KG1 (cell line): ENCODE measurements at regions not wholly inside any gene's neighbourhood (a gene's known extent, or its start where the extent isn't known, plus 50 kb on each side); places are given as distances from the start of the nearest gene placed in this dataset.
"Not testable (repeated sequence)": the region's sequence is repeated elsewhere in the genome, so short reads cannot be mapped to it uniquely, and the experiment has no call there.

ENCODE experiments used
- DNase-seq: peaks from one replicate; lab custom pipeline; 2025; lab: John Stamatoyannopoulos, UW

- no peak for DNase-seq
These were observed 119.5 kb upstream of the SNRPN start for GRCh38 chr15:24835301-24835700.

- DNase-seq, result no peak
These were observed 106.7 kb upstream of the SNRPN start for GRCh38 chr15:24848050-24848449.

DNA sequence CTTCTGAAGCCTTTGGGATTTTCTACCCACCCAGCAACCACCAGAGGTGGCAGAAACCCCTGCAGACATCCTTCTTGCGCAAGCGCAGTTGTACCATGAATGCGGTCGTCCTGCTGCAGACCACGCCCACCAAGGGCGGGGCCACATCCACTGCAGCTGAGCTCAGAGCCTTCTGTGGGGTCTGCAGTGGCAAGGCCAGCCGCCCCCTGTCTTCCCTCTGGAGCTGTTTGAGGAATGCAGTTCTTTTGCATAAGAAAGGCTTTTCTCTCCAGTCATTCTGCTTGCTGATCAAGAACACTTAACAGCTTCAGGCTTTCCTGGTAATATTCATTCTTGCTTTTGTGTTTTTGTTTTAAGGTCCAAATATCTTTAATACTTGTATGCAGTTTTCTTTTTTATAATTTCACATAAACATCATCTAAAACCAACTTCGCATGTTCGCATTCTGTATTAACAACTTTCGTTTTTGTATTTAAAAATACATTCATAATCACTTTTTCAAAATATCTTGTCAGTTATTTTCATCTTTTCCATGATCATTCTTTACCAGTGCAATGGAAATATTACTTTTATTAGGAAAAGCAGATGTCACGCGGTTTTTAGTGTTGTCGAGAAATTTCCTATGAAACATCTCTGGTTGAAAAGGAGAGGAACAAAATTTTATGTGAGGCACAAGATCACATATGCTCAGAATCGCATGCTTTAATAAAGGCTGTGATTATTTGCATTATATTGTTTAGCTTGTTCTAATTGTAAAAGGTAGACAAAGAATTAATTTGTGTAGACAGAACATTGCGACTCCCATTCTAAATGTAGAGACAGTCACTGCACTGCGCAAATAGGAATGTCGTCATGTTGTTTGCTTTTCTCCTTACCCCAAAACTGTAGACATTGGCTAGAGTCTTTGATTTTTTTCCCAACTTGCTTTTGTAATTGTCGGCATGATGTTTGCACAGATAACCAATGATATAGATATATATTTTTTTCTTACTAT, 98.1 kb upstream of the SNRPN start:
- no peak for DNase-seq

GRCh38 chr15:24857763-24858162, 97.0 kb upstream of the SNRPN start:
- DNase-seq, result no peak

GRCh38 chr15:24858183-24858582, 96.6 kb upstream of the SNRPN start:
- not testable (repeated sequence) for DNase-seq

DNA sequence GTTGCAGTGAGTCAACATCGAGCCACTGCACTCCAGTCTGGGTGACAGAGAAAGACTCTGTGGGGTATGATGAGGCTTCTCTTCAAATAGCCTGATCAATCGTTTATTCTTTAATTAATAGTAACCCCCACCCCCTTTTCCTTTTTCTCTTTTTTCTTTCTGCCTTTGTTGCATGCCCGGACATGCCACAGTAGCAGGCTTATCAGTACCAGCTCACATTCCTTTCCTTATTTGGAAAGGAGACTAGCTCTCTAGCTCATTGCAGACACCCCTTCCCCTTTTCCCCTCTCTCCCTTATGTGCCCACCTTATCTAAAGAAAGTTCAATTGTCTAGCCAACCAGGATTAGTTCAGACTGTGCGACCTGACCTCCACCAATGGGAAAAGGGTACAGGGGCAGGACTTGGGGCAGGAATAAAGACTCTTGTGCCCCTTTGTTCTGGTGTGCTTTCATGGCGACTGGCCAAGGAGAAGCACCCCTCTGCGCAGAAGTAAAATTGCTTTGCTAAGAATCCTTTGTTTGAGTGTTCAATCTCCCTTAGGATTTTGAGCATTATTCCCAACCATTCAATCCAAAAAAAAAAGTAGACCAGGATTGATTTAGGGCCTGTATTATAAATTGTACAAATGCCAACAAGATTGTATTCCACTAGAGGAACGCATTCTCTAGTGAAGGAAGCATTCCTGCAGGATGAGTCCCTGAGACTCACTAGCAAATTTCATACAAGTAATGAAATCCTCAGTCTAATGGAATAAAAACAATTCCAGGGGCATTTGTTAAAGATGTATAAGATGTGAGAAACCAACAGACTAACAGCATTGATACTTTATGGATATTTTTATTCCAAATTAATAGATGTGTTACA, 95.8 kb upstream of the SNRPN start:
- no peak for DNase-seq

- DNase-seq, result no peak
These were observed 93.6 kb upstream of the SNRPN start for GRCh38 chr15:24861014-24861690.

DNA sequence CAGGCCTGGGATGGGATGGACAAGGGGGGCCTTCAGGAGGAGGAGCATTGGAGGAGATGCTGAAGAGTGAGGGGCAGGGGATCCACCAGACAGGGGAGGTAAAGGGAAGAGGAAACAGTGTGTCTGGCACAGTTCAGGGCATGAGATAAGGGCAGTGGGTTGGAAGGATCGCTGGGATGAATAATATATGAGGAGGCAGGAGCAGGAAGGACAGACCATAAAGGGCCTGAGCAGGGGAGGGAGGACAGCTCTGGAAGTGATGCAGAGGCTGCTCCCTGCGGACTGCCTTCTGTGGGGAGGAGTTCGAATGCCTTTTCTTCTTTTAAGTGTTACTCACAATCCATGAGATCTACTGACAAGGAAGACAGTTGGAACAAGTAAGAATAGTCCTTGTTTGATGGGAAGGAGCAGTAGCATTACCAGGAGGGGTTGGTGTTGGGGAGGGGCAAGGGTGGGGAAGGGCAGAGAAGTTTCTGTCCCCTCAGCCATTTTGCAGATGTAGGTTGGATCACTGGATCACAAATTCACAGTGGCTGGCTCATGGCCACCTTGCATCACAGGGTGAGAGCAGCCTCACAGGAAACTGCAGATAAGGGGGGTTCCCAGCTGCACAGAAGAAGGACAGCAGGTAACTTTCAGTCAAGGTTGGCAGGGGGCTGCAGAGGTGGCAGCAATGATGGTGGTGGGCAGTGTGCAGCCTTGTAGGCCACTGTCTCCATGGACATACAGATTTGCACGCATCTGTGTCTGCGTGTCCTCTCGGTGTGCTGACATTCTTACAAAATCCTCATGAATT, 91.9 kb upstream of the SNRPN start:
- DNase-seq, result no peak

DNA sequence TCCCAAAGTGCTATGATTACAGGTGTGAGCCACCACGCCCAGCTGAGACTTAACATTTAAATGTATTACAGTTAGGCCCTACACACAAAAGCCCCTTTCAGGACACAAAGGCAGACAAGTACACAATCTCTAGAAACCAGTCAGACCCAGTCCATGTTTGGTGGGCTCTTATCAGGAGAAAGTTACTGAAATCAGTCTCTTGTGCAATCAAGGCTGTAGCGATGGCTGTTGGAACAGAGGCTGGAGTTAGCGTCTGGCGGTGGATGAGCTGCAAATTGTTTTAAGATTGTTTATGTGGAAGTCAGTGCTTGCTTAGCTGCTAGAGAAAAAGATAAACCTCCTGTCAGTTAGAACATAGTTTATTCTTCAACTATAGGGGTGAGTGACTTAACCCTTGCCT, 89.5 kb upstream of the SNRPN start:
- DNase-seq, result no peak

DNA sequence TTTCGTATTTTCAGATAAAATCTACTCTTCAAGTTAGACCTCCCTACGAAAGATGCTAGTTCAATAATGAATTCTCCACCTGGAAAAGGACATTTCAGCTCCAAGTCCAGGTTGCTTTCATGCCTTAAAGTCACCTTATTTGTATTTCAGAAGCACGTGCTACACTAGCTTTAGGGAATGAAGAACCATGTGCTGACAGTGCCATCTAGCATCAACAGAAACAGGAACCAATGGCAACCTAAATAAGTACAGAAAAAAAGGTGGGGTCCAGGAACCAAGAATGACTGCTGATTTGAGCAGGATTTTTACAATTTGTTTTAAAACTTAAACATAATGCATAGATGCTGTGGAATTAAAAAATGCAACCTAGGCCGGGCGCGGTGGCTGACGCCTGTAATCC, 77.6 kb upstream of the SNRPN start:
- no peak for DNase-seq

GRCh38 chr15:24878153-24878552, 76.6 kb upstream of the SNRPN start:
- DNase-seq, result peak; percentile 36

- no peak for DNase-seq
These were observed 75.3 kb upstream of the SNRPN start for GRCh38 chr15:24879492-24879891.

DNA sequence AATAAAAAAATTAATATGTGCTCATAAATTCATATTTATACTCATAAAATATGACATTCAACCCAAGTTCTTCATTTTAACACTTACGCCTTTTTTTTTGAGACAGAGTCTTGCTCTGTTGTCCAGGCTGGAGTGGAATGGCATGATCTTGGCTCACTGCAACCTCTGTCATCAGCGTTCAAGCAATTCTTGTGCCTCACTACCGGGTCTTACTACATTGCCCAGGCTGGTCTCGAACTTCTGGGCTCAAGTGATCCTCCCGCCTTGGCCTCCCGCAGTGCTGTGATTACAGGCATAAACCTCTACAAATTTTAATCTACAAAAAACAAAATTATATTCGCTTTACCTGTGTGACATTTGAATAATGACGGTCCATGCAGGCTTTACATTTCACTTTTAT, 74.1 kb upstream of the SNRPN start:
- no peak for DNase-seq

GRCh38 chr15:24886538-24886937, 68.2 kb upstream of the SNRPN start:
- DNase-seq, result no peak

- no peak for DNase-seq
These were observed 56.0 kb upstream of the SNRPN start for GRCh38 chr15:24898715-24899272.

- DNase-seq, result no peak
These were observed 55.4 kb upstream of the SNRPN start for GRCh38 chr15:24899367-24899766.

DNA sequence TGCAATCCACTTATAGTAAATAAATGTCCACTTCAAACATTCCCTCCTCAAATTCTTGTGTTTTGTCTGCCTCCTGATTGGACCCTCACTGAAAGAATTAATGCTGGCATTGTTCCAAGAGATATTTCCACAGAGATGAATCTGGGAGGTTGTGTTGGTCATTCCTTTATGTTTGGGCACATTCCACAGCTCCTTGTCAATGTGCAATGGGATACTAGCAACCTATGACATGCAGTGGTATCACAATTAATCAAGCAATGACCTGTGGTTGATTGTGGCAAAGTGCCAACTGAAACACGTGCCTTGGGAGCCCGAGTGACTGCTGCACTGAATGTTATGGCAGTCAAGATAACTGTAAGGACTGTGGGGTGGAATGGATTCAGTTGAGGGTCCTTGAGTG, 55.0 kb upstream of the SNRPN start:
- DNase-seq, result no peak

DNA sequence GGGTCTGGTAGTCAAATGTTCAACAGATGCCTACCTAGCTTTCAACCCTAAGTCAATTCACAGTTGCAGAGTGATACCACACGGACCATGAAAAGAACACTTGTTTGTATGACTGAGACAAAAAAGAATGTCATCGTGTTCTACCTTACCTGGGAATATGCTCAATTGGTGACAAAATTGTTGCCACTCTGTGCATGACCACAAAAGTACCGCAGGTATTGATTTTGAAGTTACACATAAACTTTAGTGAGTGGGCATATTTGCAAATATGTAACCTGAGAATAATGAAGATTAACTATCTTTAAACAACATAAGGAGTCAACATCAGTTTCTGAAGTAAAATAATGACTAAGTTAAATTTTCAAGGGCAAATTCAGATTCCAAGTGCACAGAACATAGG, 53.4 kb upstream of the SNRPN start:
- DNase-seq, result no peak
